Right lobe of liver (tissue), 4 donors: ENCODE measurements at regions not wholly inside any gene's neighbourhood (a gene's known extent, or its start where the extent isn't known, plus 50 kb on each side); places are given as distances from the start of the nearest gene placed in this dataset.
"Not testable (repeated sequence)": the region's sequence is repeated elsewhere in the genome, so short reads cannot be mapped to it uniquely, and the experiment has no call there.

ENCODE experiments used
- CTCF ChIP-seq, 4 donors: fragments of 200-600 bp in 3 of 4; fragments of 450-650 bp in 1 of 4; IDR thresholded peaks; one replicate each; pipeline versions ENCODE4 v1.5.1 to v1.8.0; 2016 to 2022; ENCODE audit warnings: antibody characterized with exemption in 4 of 4, mild to moderate bottlenecking in 2 of 4
- POLR2A ChIP-seq: fragments of 450-650 bp; IDR thresholded peaks from one replicate; pipeline ENCODE4 v1.6.1; 2017; ENCODE audit warnings: antibody characterized with exemption, mild to moderate bottlenecking
- donor health status: DM: no; HTN: no; CAD: no.
- donor health status: DM: no; HTN: no; CAD: no.
- donor health status: DM: no; HTN: yes; CAD: no.

DNA sequence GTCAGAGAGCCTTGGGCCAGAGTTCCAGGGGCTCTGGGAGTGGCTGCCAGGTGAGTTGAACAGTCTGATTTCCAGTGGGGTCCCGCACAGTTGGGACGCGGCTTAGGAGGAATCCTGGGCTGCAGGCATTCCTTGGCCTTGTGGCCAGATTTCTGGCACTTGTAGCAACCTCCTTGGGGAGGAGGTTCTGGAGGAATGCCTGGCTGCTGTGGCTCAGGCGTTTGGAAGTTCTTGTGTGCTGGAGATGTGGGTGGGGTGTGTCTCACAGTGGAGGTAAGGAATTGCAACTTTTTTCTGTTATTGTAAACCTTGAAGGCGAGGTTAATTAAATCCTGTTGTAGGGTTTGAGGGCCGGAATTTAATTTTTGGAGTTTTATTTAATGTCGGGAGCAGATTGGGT, 780.2 kb downstream of the ZNF385D start:
- not testable (repeated sequence) for TF ChIP-seq CTCF (IDR thresholded peaks at IDR 0.05); POLR2A
